ENCODE measurements at regions not wholly inside any gene's neighbourhood (a gene's known extent, or its start where the extent isn't known, plus 50 kb on each side); places are given as distances from the start of the nearest gene placed in this dataset.

DNA sequence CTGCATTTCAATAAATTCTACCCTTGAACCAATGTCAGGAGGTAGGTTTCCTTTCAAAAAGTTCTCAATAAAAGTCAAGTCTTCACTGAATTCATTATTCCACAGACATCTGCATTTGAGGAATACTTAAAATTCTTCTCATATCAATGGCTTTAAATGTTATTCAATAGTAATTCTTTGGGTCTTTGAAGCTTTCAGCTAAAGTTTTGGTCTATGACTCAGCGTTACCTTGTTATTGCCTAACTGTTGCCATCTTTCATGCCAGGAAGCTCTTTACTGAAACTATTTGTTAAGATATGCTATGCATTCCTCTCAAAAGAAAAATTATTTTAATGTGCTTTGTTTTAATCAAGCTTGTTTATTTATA lies 170.5 kb downstream of the NNT start:
- H3K36me3 Mint-ChIP-seq (ENCODE audit: insufficient read depth in 1 of 3, low read depth in 3 of 3): no peaks in the 10 kb centered on the region
- Histone ChIP-seq H2AFZ (ENCODE audit: low read length) (no peak overlapping the region), H4K8ac (replicated peaks; ENCODE audit: insufficient read length, low read depth, low read length) (no peak overlapping the region), H3T11ph (ENCODE audit: low read length) (no peak overlapping the region), H3K4me1 (ENCODE audit: insufficient read depth, low read length) (peaks cover 3% of the 10 kb centered on the region; the same call in 1 of the 2 replicates), H3K23ac (ENCODE audit: insufficient read length, low read depth, low read length) (no peak overlapping the region), H2BK120ac (ENCODE audit: low read depth, low read length, poor library complexity, severe bottlenecking) (no peak overlapping the region), H2AK5ac (ENCODE audit: insufficient read length, low read length) (no peak overlapping the region), H3K4me2 (ENCODE audit: insufficient read depth, insufficient read length, low read length) (no peak overlapping the region), H3K79me2 (ENCODE audit: insufficient read depth, low read length) (no peaks in the 10 kb centered on the region), H2BK5ac (ENCODE audit: insufficient read length, low read length) (no peak overlapping the region), H3K9ac (ENCODE audit: extremely low read depth, insufficient read length, low read length) (no peak overlapping the region), H4K91ac (ENCODE audit: insufficient read length, low read depth, low read length) (no peak overlapping the region), H2BK20ac (ENCODE audit: low read depth, low read length, poor library complexity, severe bottlenecking) (no peak overlapping the region), H4K5ac (ENCODE audit: insufficient read length, low read depth, low read length) (no peak overlapping the region), H2BK15ac (ENCODE audit: low read depth, low read length) (no peak overlapping the region), H3K4ac (ENCODE audit: low read depth, low read length) (no peak overlapping the region), H3K27ac (ENCODE audit: insufficient read length, low read depth, low read length) (peak overlapping the region; percentile 97), H2BK12ac (ENCODE audit: insufficient read length, low read depth, low read length) (no peak overlapping the region), H3K18ac (ENCODE audit: insufficient read length, low read depth, low read length) (no peak overlapping the region), H3K23me2 (ENCODE audit: insufficient read length, low read depth, low read length, poor library complexity, severe bottlenecking) (no peaks in the 10 kb centered on the region), H3K79me1 (ENCODE audit: insufficient read depth, low read depth, low read length, poor library complexity, severe bottlenecking) (no peaks in the 10 kb centered on the region), H4K20me1 (ENCODE audit: control insufficient read depth, insufficient read depth, insufficient read length) (no peaks in the 10 kb centered on the region), H3K14ac (ENCODE audit: insufficient read depth, low read length) (no peak overlapping the region), H3K27me3 (ENCODE audit: insufficient read depth, low read length) (no peaks in the 10 kb centered on the region), H3K56ac (ENCODE audit: insufficient read length, low read depth, low read length) (no peak overlapping the region), H3K9me3 (ENCODE audit: control insufficient read depth, low read depth, low read length) (no peaks in the 10 kb centered on the region)
- peak overlapping the region in 2 of 3 experiments; percentile 55 to 80; a peak in 4 of 7 replicates for H3K27ac Mint-ChIP-seq
- TF ChIP-seq, protein P1, sequence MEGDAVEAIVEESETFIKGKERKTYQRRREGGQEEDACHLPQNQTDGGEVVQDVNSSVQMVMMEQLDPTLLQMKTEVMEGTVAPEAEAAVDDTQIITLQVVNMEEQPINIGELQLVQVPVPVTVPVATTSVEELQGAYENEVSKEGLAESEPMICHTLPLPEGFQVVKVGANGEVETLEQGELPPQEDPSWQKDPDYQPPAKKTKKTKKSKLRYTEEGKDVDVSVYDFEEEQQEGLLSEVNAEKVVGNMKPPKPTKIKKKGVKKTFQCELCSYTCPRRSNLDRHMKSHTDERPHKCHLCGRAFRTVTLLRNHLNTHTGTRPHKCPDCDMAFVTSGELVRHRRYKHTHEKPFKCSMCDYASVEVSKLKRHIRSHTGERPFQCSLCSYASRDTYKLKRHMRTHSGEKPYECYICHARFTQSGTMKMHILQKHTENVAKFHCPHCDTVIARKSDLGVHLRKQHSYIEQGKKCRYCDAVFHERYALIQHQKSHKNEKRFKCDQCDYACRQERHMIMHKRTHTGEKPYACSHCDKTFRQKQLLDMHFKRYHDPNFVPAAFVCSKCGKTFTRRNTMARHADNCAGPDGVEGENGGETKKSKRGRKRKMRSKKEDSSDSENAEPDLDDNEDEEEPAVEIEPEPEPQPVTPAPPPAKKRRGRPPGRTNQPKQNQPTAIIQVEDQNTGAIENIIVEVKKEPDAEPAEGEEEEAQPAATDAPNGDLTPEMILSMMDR (conservative IDR thresholded peaks at IDR 0.05): no peak
- DNase-seq: no peak
- H3K9me3 Mint-ChIP-seq: no peaks in the 10 kb centered on the region; a peak in 1 of 5 replicates
- H3K4me3 Mint-ChIP-seq: no peak overlapping the region
- no CpG with 5 or more reads among the region's 1 CpG for WGBS (ENCODE audit: extremely low coverage, insufficient read length, low lambda C conversion rate)
- peaks cover 9 to 20% of the 10 kb centered on the region in 2 experiments; a peak in 3 of 4 replicates for H3K4me1 Mint-ChIP-seq
- H3K27me3 Mint-ChIP-seq (ENCODE audit: low read depth): no peaks in the 10 kb centered on the region

Data from H9 (cell line).